Peyer's patch (tissue), 4 donors: ENCODE measurements at regions not wholly inside any gene's neighbourhood (a gene's known extent, or its start where the extent isn't known, plus 50 kb on each side); places are given as distances from the start of the nearest gene placed in this dataset.
"Not testable (repeated sequence)": the region's sequence is repeated elsewhere in the genome, so short reads cannot be mapped to it uniquely, and the experiment has no call there.

Source experiments
- DNase-seq, 3 donors: peaks; one replicate each; pipeline ENCODE4 v3.0.0-alpha.2; 2017 to 2019
- H3K27ac ChIP-seq, 4 donors: fragments of 200-600 bp; sonication (generic); one replicate each; pipeline ENCODE4 v1.5.1; 2016 to 2019
- H3K27me3 ChIP-seq, 2 donors: fragments of 200-600 bp; sonication (generic); one replicate each; pipeline ENCODE4 v1.5.1; 2019
- H3K36me3 ChIP-seq, 3 donors: fragments of 200-600 bp; sonication (generic); one replicate each; pipeline ENCODE4 v1.5.1; 2016 to 2019
- H3K4me1 ChIP-seq, 4 donors: fragments of 200-600 bp; sonication (generic); one replicate each; pipeline ENCODE4 v1.5.1; 2016 to 2019
- H3K4me3 ChIP-seq, 4 donors: fragments of 200-600 bp; sonication (generic); 1 replicate in 3 of 4; 2 replicates in 1 of 4; pipeline ENCODE4 v1.5.1; 2016 to 2019; ENCODE audit warnings: mild to moderate bottlenecking in 1 of 4
- H3K9me3 ChIP-seq, 4 donors: fragments of 200-600 bp; sonication (generic); one replicate each; pipeline ENCODE4 v1.5.1; 2016 to 2019; ENCODE audit warnings: mild to moderate bottlenecking in 1 of 4
- CTCF ChIP-seq, 6 experiments: fragments of 450-650 bp in 4 of 6; fragments of 200-600 bp in 2 of 6; sonication (generic) in 1 of 6; IDR thresholded peaks; one replicate each; pipeline ENCODE4 v1.5.1; 2017 to 2019; ENCODE audit warnings: antibody characterized with exemption in 6 of 6, mild to moderate bottlenecking in 3 of 6, moderate library complexity in 1 of 6
- POLR2A ChIP-seq, 2 donors: fragments of 450-650 bp; IDR thresholded peaks; one replicate each; pipeline ENCODE4 v1.5.1; 2017; ENCODE audit warnings: antibody characterized with exemption in 2 of 2, mild to moderate bottlenecking in 2 of 2, moderate library complexity in 2 of 2

GRCh38 chr3:178350763-178351162, 185.5 kb upstream of the KCNMB2 start:
- Histone ChIP-seq H3K27me3 (no peaks in the 10 kb centered on the region), H3K9me3 (no peaks in the 10 kb centered on the region), H3K4me1 (no peaks in the 10 kb centered on the region), H3K4me3 (no peak overlapping the region), H3K36me3 (no peaks in the 10 kb centered on the region), H3K27ac (no peak overlapping the region)
- TF ChIP-seq CTCF (IDR thresholded peaks at IDR 0.05) (no peak), POLR2A (IDR thresholded peaks at IDR 0.05) (no peak)
- no peak for DNase-seq

DNA sequence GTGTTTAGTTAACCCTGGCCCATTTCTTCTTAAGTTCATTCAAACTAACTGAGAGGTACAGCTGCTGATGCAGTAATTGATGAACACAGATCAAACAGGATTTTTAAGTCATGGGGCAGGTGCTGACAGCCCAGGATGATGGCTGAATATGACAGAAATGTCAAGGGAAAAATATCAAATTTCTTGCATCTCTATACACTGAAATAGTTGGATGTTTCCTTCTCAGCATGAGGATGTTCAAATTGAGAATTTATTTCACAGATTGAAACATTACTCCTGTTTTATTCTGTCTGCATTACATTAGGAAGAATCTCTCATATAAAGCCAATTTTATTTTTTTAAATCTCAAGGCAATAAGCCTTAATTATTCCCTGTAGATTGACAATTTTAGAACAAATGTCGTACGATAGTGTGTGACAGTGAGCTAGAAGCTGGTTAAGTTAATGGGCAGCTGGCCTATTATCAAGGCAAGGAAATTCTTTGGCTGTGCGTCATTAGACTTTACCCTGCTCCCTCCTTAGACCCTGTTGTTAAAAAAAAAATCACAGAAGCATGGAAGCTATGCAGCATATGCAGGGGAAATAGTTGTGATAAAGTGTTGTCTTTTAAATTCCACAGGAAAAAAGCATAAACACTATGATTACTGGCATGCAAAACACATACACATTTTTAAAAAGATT, 183.8 kb upstream of the KCNMB2 start:
- Histone ChIP-seq H3K4me1 (no peaks in the 10 kb centered on the region), H3K27me3 (no peaks in the 10 kb centered on the region), H3K9me3 (no peaks in the 10 kb centered on the region), H3K36me3 (no peaks in the 10 kb centered on the region), H3K27ac (no peak overlapping the region), H3K4me3 (no peak overlapping the region)
- DNase-seq: no peak
- TF ChIP-seq CTCF (IDR thresholded peaks at IDR 0.05) (no peak), POLR2A (IDR thresholded peaks at IDR 0.05) (no peak)

DNA sequence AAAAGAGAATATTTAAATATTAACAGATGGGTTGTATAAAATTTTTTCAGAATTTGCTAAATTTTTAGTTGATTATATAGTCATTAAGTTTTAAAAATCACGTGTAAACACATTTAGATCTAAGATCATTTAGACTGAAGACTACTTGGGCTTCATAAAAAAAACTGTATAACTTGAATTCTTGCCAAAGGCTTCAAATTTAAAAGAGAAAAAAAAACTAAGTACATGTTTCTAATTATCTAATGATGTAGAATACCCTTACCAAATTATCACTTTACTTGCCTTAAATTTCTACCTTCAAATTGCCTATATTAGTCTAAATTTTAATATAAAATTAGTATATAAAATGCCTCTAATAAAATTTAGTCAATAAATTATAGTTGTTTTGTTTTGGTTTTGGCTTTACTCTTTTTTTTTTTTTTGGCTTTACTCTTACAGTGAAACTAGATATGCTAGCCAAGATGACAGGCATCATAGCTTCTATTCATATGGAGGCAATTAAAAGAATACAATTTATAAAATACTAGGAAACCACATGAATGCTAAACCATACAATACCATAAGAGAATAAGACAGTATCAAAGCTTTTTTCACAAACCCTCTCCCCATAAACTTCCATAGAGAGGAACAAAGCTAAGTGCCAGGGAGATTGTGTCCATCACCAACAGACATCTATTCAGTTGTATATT, 183.1 kb upstream of the KCNMB2 start:
- TF ChIP-seq POLR2A (IDR thresholded peaks at IDR 0.05): no peak
- no peak overlapping the region for H3K4me3 ChIP-seq
- no peak overlapping the region for H3K27ac ChIP-seq
- H3K36me3 ChIP-seq: no peaks in the 10 kb centered on the region
- DNase-seq: no peak
- H3K9me3 ChIP-seq: no peaks in the 10 kb centered on the region
- no peaks in the 10 kb centered on the region for H3K27me3 ChIP-seq
- H3K4me1 ChIP-seq: no peaks in the 10 kb centered on the region

DNA sequence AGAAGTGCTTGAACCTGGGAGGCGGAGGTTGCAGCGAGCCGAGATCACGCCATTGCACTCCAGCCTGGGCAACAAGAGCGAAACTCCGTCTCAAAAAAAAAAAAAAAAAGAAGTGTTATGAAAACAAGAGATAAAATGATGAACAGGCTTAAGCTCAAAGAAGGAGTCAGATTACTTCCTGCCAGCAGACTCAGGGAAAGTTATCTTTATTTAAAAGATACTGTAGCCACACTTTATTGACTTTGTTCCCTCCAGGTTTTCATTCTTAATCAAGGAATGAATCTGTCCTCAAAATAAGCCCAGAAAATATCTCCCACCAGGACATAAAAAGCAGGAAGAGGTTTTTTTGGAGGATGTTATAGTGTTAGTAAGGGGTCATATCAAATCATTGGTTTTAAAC, 176.5 kb upstream of the KCNMB2 start:
- Histone ChIP-seq H3K36me3 (no peaks in the 10 kb centered on the region), H3K27ac (no peak overlapping the region), H3K4me3 (no peak overlapping the region), H3K9me3 (no peaks in the 10 kb centered on the region), H3K4me1 (no peaks in the 10 kb centered on the region), H3K27me3 (no peaks in the 10 kb centered on the region)
- no peak for TF ChIP-seq POLR2A (IDR thresholded peaks at IDR 0.05)
- TF ChIP-seq CTCF (IDR thresholded peaks at IDR 0.05): no peak
- DNase-seq: no peak

GRCh38 chr3:178363048-178363447, 173.2 kb upstream of the KCNMB2 start:
- not testable (repeated sequence) for H3K36me3 ChIP-seq, H3K4me1 ChIP-seq, H3K9me3 ChIP-seq, H3K27me3 ChIP-seq, H3K27ac ChIP-seq, H3K4me3 ChIP-seq, DNase-seq

DNA sequence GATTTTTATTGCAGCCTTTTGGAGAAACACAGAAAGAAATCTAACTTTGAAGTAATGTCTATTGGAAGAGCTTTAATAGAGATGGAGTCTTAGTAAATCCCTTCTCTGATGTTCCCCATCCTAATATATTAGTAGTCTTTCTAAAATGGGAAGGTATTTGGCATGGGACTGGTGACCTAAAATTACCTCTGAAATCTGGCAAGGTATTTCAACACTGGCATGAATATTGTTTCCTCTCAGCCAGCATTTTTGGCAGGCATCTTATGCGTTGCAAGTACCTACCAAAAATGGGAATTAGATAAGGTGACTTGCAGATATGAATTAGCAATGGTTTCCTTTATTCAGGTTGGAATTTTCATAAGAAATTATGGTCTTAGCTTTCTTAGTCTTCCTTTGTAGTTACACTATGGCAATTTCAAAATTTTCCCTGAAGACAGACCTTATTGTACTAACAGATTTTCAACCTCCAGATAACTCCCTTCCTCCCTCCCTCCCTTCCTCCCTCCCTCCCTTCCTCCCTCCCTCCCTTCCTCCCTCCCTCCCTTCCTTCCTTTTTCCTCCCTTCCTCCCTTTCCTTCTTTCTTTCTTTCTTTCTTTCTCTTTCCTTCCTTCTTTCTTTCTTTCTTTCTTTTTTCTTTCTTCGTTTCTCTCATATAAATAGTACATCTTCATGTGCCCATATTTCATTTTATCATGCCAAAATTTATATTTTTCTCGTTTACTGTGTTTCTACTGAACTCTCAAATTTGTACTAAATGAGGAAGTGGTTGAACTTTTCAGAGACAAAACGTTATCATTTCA, 168.2 kb upstream of the KCNMB2 start:
- H3K4me1 ChIP-seq: no peaks in the 10 kb centered on the region
- DNase-seq: no peak

More for the DNA sequence above, 168.2 kb upstream of the KCNMB2 start:
- H3K27ac ChIP-seq: no peak overlapping the region
- no peaks in the 10 kb centered on the region for H3K9me3 ChIP-seq
- H3K4me3 ChIP-seq: no peak overlapping the region
- no peak for TF ChIP-seq CTCF (IDR thresholded peaks at IDR 0.05)
- no peak for TF ChIP-seq POLR2A (IDR thresholded peaks at IDR 0.05)
- H3K36me3 ChIP-seq: no peaks in the 10 kb centered on the region
- H3K27me3 ChIP-seq: no peaks in the 10 kb centered on the region
